HG02870 (cell line): ENCODE measurements at regions not wholly inside any gene's neighbourhood (a gene's known extent, or its start where the extent isn't known, plus 50 kb on each side); places are given as distances from the start of the nearest gene placed in this dataset.

Experiments used
- ATAC-seq: cut with Tn5 transposase; IDR thresholded peaks from one replicate; pipeline ENCODE4 v1.9.1; 2021; ENCODE audit warnings: mild to moderate bottlenecking, moderate library complexity; ENCODE audit not compliant: unreplicated experiment

- ATAC-seq = peak; percentile 50
Measured at GRCh38 chr3:117486719-117487716, 777.4 kb downstream of the TUSC7 start.

- no peak for ATAC-seq
Measured at GRCh38 chr3:117488983-117489382, 779.4 kb downstream of the TUSC7 start.

GRCh38 chr3:117489663-117490079 lies 780.1 kb downstream of the TUSC7 start:
- ATAC-seq = no peak

- ATAC-seq = no peak
Measured at GRCh38 chr3:117490716-117491115, 781.1 kb downstream of the TUSC7 start.

- ATAC-seq = no peak
Measured at GRCh38 chr3:117495620-117496019, 786.0 kb downstream of the TUSC7 start.

GRCh38 chr3:117499189-117499870 lies 789.8 kb downstream of the TUSC7 start:
- no peak for ATAC-seq

GRCh38 chr3:117507958-117508357 lies 798.4 kb downstream of the TUSC7 start:
- ATAC-seq = no peak

GRCh38 chr3:117509858-117510257 lies 800.3 kb downstream of the TUSC7 start:
- ATAC-seq = no peak

GRCh38 chr3:117510396-117510795 lies 800.8 kb downstream of the TUSC7 start:
- ATAC-seq = no peak

- no peak for ATAC-seq
Measured at GRCh38 chr3:117512975-117513374, 803.4 kb downstream of the TUSC7 start.

- ATAC-seq = no peak
Measured at GRCh38 chr3:117515309-117515708, 805.7 kb downstream of the TUSC7 start.

GRCh38 chr3:117518364-117518763 lies 808.8 kb downstream of the TUSC7 start:
- ATAC-seq = no peak

- ATAC-seq = no peak
Measured at GRCh38 chr3:117519776-117520175, 810.2 kb downstream of the TUSC7 start.

- ATAC-seq = no peak
Measured at GRCh38 chr3:117520582-117520981, 811.0 kb downstream of the TUSC7 start.

- no peak for ATAC-seq
Measured at GRCh38 chr3:117523418-117523817, 813.8 kb downstream of the TUSC7 start.

- ATAC-seq = no peak
Measured at GRCh38 chr3:117524890-117525289, 815.3 kb downstream of the TUSC7 start.

- peak; percentile 48 for ATAC-seq
Measured at GRCh38 chr3:117526470-117527079, 817.0 kb downstream of the TUSC7 start.

GRCh38 chr3:117527346-117527745 lies 817.8 kb downstream of the TUSC7 start:
- no peak for ATAC-seq

- no peak for ATAC-seq
Measured at GRCh38 chr3:117528688-117529087, 819.1 kb downstream of the TUSC7 start.

- ATAC-seq = no peak
Measured at GRCh38 chr3:117531078-117531767, 821.6 kb downstream of the TUSC7 start.

- ATAC-seq = no peak
Measured at GRCh38 chr3:117532268-117532667, 822.7 kb downstream of the TUSC7 start.
